Stimulated activated CD8-positive, alpha-beta memory T cell treated with anti-CD3 and anti-CD28 coated beads, Interleukin-7, amount 100 ng/mL, for 48 hours (primary cell): ENCODE measurements at regions not wholly inside any gene's neighbourhood (a gene's known extent, or its start where the extent isn't known, plus 50 kb on each side); places are given as distances from the start of the nearest gene placed in this dataset.
A peak's percentile ranks its signal among the peaks of the same experiment; 100 is the strongest.
"Not testable (repeated sequence)": the region's sequence is repeated elsewhere in the genome, so short reads cannot be mapped to it uniquely, and the experiment has no call there.

Experiments used
- DNase-seq, 2 donors: peaks; one replicate each; pipeline ENCODE4 v3.0.0-alpha.2; 2020; ENCODE audit warnings: low read depth in 1 of 2; ENCODE audit errors: extremely low read depth in 1 of 2

DNA sequence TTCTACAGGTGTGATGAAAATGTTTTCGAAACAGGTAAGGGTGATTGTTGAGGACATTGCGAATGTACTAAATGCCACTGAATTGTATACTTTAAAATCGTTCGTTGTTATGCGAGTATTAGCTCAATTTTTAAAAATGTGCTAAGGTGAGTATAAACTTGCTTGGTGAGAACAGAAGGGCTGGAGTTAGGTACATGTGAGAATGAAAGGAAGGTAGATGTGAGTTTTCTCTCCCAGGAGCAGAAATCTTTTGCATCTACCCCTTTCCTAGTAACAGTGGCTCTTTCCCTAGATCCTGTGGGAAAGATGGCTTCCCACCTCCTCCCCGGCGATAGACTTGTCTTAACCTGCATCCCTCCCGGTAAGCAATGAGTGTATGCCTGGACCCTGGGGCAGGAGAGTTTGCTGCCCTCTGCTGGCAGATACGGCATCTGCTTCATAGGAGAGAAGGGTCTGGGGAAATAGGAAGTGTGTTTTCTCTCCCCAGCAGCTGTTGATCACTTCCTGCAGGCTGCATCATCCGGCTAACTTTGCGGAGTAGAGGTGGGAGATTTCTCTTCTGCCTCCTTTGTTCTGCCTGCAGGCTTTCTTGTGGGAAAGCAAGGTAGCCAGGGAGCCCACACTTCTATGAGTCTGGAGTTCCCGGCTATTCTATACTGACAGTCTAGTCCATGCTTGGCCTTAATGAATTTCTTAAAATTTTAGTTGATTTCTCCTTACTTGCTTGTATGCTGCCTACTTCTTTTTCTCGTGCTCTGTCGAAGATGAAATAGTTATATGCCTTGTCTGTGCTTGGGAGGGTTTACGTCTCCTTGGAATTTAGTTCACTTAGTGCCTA, 373.3 kb upstream of the SEMA6A start:
- DNase-seq, result peak; percentile 10 to 15

DNA sequence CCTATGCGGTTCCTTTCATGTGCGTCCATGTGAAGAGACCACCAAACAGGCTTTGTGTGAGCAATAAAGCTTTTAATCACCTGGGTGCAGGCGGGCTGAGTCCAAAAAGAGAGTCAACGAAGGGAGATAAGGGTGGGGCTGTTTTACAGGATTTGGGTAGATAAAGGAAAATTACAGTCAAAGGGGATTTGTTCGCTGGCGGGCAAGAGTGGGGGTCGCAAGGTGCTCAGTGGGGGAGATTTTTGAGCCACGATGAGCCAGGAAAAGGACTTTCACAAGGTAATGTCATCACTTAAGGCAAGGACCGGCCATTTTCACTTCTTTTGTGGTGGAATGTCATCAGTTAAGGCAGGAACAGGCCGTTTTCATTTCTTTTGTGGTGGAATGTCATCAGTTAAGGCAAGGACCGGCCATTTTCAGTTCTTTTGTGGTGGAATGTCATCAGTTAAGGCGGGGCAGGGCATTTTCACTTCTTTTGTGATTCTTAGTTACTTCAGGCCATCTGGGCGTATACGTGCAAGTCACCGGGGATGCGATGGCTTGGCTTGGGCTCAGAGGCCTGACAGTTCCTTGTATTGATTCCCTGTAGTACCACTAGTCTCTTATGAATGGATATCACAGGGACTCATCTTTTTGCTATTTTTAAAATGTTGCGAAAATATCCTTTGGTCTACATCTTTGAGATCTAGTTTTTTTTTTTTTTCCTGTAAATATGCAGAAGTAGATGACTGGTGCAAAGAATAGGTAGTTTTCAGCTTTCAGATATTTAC, 371.2 kb upstream of the SEMA6A start:
- not testable (repeated sequence) for DNase-seq

DNA sequence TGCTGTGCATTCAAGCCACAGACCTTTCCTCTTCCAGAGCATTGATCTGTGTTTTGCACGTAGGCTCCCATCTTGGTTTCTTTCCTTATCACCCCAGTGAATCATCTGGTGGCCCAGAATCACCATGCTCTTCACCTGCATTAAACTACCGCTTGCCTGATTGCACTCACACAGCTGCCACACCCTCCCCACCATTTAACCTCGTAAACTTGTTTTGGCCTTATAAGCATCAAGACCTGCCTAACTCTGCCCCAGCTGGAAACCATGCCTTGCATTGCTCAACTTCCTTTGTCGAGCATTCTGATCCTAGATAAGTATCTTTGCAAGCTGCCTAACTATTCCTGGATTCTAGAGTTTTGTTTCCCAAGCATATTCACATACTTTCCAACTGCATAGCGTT, 369.6 kb upstream of the SEMA6A start:
- DNase-seq, result no peak

DNA sequence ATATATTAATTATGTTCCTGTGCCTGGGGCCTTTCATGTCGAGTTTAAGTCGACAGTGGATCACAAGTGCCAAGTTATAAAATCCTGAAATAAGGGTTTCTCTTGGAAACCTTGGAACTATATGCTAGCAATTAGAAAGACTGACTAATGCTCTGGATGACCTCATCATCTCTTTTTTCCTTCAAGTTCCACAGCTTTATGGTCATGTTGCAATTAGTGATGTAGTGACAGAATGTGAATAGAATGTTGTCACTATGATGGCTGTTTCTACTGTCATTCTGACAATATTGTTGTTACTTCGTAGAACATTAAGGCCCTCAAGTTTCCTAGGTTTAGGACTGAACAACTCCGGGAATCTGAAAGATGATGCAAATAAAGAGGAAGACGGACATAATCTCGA, 368.0 kb upstream of the SEMA6A start:
- DNase-seq, result no peak

DNA sequence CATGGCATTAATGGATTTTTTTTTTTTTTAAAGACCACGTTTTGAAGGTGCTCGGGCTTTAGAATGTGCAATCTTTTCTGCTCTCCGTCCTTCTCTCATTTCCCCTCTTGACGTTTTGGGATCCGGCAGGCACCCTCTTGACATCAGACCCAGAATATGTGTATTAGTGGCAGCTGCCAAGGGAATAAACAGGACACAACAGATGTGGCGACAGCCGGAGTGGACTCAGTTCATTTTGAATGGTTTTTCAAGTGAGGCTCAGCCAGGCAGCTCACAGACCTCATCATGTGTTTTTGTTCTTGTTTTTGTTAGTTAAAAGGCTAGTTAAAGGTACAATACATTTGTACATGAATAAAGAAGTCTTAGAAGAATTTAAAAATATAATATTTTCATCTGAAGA, 365.0 kb upstream of the SEMA6A start:
- DNase-seq, result no peak

DNA sequence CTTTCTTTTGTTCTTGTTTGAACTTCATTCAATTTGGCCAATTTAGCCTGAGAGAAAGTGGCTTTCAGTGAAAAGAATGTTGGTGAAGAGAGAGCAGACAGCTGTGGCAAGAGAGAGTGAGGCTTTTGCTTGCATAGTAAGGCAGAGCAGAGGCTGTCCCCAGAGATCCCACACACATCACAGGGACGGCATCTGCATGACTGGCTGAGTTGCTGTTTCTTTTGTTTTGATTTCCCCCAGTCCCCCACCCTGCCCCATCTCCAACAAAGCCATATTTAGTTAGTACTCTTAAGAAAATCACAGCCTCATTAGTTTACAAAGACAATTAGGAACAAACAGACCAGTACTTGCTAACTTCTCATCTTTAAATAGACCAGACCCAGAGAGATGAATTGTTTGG, 363.9 kb upstream of the SEMA6A start:
- DNase-seq, result no peak

DNA sequence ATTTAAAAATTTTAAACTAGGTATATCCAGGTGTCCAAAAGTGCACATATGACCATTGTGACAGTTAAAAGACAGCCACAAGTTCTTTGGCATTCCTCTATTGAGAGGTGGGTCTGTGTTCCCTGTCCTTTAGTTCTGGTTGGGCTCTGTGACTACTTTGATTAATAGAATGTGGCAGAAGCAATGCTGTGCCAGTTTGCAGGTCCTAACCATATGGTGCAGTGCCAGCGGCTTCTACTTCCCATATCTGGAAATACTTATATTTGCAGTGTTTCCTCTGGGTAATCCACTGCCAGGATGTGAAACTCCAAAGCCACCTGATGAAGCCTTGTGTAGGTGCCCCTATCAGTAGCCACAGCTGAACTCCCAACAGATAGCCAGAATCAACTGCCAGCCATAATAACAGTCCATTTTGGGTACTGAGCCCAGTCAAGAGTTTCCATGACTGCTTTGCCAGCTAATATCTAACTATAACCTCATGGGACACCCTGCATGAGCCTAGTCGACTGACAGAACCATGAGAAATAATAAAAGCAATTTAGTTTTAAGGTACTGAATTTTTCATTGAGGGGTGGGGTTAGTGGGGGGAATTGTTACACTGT, 361.0 kb upstream of the SEMA6A start:
- no peak for DNase-seq

DNA sequence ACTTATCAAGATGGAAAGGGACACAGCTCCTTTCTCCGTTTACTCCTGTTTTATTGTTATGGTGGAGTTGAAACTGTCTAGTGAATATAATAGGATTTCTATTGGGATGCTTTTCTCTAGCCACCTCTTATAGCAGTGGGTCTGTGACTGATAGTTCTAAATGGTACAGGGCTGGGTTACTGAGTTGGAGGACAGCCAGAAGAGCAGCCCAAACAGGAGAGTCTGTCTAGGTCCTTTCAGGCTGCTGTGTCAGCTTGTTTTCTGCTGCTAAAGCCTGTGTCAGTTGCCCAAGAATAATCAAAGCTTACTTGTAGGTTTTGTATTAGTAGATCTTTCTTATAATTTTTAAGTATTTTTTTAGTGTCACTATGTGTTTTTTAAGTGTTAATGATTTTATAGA, 356.0 kb upstream of the SEMA6A start:
- no peak for DNase-seq

DNA sequence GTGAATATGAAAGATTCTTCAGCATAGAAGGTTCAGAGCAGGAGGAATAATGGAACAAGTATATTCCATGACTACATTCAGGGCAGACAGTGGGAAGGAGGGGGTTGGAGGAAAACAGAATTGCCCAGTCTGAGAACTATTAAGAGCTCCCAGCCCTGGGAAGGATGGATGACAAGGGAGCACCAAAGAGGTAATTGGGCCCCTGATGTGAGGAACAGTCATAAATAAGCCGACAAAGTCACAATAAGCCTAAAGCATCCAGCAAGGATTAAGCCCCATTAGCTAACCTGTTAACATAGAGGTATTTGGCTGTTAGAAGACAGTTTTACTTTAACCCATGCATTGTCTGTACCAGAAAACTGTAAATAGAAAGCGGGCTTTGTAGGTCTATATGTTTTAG, 348.7 kb upstream of the SEMA6A start:
- DNase-seq, result no peak

DNA sequence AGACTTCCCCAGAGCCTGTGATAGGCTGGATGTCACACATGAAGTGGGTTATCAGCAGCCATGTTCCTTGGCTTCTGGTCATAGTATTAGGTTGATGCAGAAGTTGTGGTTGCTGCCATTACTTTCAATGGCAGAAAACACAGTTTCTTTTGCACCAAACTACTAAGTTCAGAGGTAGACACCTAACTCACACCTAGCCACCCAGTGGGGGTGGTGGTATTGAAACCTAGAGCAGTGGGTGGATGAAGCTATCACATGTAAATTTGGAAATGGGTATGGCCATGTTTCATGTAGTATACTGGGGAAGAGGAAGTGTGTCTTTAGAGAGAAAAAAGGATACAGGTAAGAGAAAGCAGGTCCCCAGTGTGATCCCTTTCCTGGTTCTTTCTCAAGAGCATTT, 347.9 kb upstream of the SEMA6A start:
- DNase-seq, result no peak

DNA sequence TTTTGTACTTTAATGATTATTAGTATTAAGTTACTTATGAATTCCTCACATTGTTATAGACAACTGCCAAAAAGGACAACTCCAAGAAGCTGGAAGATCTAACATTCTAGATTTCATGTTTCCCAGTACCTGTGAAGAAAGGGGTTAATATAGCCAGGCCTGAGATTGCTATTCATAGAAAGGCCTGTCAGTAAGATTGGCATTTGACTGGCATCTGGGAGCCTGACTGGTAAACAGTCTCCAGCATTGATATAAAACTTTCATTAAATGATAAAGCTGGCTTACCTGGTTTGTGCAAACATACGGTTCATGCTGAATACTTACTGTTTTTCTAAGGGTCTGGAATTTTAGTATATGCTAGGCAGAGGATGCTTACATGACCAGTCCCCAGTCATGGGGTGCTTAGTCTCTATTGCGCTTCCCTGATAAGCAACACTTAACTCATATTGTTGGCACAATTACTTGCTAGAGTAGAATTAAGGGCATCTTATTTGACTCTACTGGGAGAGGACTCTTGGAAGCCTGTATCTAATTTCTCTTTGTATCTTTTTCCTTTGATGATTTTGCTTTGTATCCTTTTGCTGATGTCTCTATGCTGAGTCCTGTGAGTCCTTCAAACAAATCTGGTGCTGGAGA, 340.4 kb upstream of the SEMA6A start:
- no peak for DNase-seq

DNA sequence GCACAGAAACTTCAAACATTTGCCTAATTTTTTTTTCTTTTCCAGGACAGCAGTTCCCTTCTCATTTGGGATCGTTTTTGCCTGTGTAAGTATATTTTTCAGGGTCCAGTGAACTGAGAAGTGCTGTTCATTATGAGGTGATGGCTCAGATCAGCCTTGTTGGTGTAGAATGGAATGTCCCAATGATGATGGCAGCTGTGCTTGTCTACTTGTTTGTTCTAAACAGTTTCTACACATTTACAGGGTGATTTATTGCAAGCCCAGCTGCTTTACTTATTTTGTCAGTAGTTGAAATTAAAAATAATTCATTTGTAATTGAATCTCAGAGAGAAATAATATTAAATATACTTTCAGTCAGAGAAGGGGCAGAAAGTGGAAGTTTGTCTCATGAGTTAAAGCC, 337.6 kb upstream of the SEMA6A start:
- no peak for DNase-seq

DNA sequence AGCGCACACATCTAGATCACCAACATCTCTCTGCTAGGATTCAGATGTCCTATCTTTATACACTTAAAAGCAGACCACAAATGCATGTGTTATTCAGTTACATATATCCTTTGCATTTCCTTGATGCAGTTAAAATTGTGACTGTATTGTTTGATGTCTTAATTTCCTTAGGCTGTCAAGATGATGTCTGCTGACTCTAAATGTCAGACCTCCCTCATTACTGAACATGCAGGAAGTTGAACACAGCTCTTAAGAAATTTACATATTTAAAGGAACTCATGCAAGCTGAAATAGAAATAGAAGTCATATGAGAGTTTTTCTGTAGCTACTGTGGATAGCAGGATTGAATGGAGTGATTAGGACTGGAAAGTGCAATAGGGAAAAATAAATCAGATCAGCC, 336.5 kb upstream of the SEMA6A start:
- DNase-seq, result no peak

DNA sequence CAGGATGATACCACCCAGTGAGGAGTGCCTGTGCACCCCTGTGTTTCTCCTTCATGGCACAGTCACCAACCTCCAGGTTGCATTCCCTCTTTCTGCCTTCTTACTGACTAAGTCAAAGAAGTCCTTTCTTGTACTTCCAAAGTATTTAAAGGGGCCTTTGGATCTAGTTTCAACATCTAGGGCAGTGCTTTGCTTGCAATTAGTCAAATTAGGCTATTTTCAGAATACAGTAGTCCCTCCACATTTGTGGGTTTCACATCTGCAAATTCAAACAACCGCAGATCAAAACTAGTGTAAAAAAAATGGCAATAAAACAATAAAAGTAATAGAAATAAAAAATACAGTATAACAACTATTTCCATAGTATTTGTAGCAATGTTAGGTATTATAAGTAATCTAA, 333.9 kb upstream of the SEMA6A start:
- DNase-seq, result no peak

DNA sequence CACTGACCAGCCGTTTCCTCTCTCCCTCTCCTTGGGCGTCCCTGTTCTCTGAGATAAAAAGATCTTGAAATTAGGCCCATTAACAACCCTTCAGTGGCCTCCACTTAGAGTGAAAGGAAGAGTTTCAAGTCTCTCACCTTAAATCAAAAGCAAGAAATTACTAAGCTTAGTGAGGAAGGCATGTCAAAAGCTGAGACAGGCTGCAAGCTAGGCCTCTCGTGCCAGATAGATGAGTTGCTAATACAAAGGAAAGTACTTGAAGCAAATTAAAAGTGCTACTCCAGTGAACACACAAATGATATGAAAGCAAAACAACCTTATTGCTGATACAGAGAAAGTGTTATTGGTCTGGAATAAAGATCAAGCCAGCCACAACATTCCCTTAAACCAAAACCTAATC, 331.3 kb upstream of the SEMA6A start:
- DNase-seq, result no peak

DNA sequence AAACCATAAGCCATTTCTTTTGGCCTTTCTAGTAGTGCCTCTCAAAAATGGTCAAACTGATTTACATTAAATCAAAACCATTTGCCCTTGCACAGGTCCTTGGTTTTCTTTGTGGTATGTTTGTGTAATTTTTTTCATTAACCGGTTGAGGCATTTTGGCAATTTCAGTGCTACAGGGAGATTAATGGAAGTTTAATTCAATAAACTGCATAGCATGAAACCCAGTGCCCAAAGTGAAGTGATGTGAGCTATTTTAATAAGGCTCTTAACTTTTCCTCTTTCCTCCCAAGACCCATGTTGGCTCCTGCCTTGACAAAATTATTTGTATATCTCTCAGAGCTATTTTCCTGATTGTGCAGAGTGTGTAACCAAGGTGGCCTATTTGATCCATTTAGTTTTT, 326.2 kb upstream of the SEMA6A start:
- DNase-seq, result no peak

DNA sequence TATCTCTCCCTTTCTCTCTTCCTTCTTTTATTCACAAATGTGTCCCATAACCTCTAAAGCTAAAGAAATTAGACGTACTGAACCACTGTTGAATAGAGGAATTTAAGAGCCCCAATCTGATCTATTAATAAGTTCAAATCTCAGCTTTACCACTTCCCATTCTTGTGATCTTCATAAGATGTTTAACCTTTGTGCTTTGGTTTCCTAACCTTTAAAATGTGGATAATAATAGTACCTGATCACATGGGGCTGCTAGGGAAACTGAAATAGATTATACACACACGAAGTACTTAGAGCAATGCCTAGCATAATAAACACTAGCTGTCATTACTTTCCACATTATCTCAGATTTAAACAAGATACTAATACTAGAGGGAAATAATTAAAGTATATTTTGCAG, 324.3 kb upstream of the SEMA6A start:
- no peak for DNase-seq

DNA sequence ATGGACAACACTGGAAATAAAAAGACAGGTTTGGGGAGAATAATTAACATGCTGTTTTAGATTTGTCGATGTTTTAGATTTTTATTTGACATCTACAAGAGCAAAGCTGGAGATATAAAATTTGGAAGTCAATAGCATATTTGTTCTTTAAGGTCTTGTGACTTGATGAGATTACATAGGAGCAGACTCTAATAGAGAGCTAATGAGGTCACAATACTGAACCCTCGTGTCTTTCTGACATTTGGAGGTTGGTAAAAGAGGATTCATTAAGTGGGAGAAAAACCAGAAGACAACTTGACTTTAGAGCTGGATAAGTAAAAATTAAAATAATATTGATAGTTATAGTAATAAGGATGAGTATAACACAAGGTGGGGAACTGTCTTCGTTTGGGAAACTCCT, 322.7 kb upstream of the SEMA6A start:
- no peak for DNase-seq

DNA sequence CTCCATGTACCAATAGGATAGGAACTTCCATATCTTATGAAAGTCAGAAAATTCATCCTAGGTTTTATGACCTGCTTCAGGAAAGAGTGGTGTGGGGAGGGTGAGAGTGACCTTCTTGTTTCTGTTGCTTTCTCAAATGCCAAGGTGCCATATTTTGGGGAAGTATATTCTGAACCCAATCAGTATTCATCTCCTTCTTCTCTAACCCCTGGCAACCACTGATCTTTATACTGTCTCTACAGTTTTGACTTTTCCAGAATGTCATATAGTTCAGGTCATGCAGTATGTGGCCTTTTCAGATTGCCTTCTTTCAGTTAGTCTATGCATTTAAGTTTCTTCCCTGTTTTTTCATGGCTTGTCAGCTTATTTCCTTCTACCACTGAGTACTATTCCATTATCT, 321.4 kb upstream of the SEMA6A start:
- no peak for DNase-seq

DNA sequence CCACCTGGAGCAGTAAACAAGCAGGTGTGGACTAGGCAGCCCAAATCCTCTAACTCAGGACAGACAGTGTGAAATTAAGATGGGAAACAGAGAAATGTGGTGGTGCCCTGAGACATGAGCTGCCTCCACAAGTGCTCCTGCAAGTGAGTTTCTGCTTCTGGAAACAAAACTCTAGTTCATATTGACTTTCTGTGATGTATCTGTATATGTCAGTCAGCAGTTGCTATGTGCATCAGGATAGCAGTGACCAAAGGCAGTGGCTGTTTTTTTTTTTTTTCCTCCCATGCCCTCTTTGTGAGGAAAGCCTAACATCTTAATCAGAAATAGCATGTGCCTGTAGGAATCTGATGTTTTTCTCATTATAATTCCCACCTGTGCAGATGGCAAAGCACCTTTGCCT, 318.4 kb upstream of the SEMA6A start:
- no peak for DNase-seq

DNA sequence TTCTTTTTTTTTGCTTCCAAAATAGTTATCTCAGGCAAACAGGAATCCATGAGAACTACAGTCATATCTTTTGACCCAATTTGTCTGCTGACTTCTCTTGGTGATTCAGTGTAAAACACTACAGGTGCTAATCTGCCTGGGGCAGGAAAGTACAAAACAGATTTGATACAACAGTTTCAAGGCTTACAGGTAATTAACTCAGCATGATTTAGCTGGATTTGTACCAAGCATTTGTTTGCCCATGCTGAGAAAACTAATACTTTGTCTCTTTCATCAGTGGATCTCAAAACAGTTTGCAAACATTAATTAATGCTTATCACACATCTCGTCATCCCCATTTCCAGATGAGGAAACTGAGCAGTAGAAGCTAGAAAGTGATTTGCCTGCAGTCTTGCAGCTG, 312.5 kb upstream of the SEMA6A start:
- DNase-seq, result no peak

DNA sequence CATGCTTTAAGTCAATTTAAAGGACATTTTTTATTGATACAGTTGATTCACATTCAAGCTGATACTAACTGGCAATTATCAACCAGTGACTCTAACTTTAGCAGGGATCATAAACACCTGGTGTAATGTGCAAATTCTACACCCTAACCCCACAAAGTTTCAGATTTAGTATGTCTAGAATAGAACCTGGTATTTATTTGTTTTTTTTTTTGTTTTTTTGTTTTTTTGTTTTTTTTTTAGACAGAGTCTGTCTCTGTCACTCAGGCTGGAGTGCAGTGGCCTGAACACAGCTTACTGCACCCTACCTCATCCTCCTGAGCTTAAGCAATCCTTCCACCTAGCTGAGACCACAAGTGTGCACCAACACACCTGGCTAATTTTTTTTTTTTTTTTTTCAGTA, 311.2 kb upstream of the SEMA6A start:
- DNase-seq, result no peak
